B cell (primary cell): ENCODE measurements at regions not wholly inside any gene's neighbourhood (a gene's known extent, or its start where the extent isn't known, plus 50 kb on each side); places are given as distances from the start of the nearest gene placed in this dataset.

Source experiments
- ATAC-seq: fragments of 200-7000 bp; cut with Tn5 transposase; one replicate; pipeline ENCODE4 v1.10.0; 2021; ENCODE audit warnings: low read depth, mild to moderate bottlenecking, moderate number of reproducible peaks, moderate library complexity
- CTCF ChIA-PET: fragments of 350-600 bp; sonication (Branson Sonifier 250); formaldehyde crosslinking; loops from one replicate; lab custom pipeline; 2021; ENCODE audit warnings: antibody characterized with exemption, inconsistent platforms; lab: Charles Lee
- POLR2A ChIA-PET: fragments of 350-600 bp; sonication (Branson Sonifier 250); formaldehyde crosslinking; loops from one replicate; lab custom pipeline; 2021; ENCODE audit warnings: antibody characterized with exemption; lab: Charles Lee
- DNase-seq: peaks from one replicate; pipeline ENCODE4 v3.0.0; 2013
- H2AFZ ChIP-seq: 2 replicates; pipeline ENCODE4 v1.6.1; 2012; ENCODE audit warnings: mild to moderate bottlenecking, low read depth, low read length; ENCODE audit not compliant: insufficient read depth, poor library complexity, severe bottlenecking
- H3K27ac ChIP-seq, 2 donors: 1 replicate in 1 of 2; 2 replicates in 1 of 2; pipeline ENCODE4 v1.5.1; 2012 to 2013; ENCODE audit warnings: low read length in 2 of 2, mild to moderate bottlenecking in 2 of 2, moderate library complexity in 1 of 2
- H3K27me3 ChIP-seq, 4 experiments: fragments of 200-600 bp in 1 of 4; sonication (generic) in 1 of 4; replicated peaks in 1 of 4; 1 replicate in 2 of 4; 2 replicates in 2 of 4; pipeline versions ENCODE4 v1.6.1 to v1.7.0; 2013 to 2016; ENCODE audit warnings: low read length in 3 of 4, mild to moderate bottlenecking in 2 of 4, mixed read lengths in 1 of 4, moderate library complexity in 1 of 4; ENCODE audit not compliant: insufficient read depth in 4 of 4, control insufficient read depth in 3 of 4; ENCODE audit errors: control extremely low read depth in 1 of 4
- H3K36me3 ChIP-seq, 2 experiments: replicated peaks in 1 of 2; 1 replicate in 1 of 2; 2 replicates in 1 of 2; pipeline versions ENCODE4 v1.6.1 to v1.7.1; 2013; ENCODE audit warnings: low read length in 1 of 2; ENCODE audit not compliant: insufficient read depth in 2 of 2, control insufficient read depth in 1 of 2; ENCODE audit errors: control extremely low read depth in 1 of 2, extremely low read depth in 1 of 2
- H3K4me1 ChIP-seq, 2 donors: fragments of 200-600 bp in 1 of 2; sonication (generic) in 1 of 2; 1 replicate in 1 of 2; 2 replicates in 1 of 2; pipeline versions ENCODE4 v1.5.1 to v1.6.1; 2013 to 2017; ENCODE audit warnings: low read length in 2 of 2; ENCODE audit not compliant: control insufficient read depth in 2 of 2, insufficient read depth in 2 of 2
- H3K4me2 ChIP-seq: replicated peaks from 2 replicates; pipeline ENCODE3; 2012; ENCODE audit warnings: mild to moderate bottlenecking, low read depth, low read length; ENCODE audit not compliant: poor library complexity, severe bottlenecking
- H3K4me3 ChIP-seq, 5 experiments: fragments of 200-600 bp in 1 of 5; sonication (generic) in 1 of 5; 1 replicate in 3 of 5; 2 replicates in 2 of 5; pipeline versions ENCODE4 v1.5.1 to v1.7.0; 2011 to 2016; ENCODE audit warnings: low read length in 4 of 5, mild to moderate bottlenecking in 4 of 5, low read depth in 2 of 5, control low read depth in 1 of 5, moderate library complexity in 1 of 5; ENCODE audit not compliant: insufficient read depth in 1 of 5; ENCODE audit errors: control extremely low read depth in 1 of 5, extremely low read depth in 1 of 5
- H3K79me2 ChIP-seq: fragments of 200-600 bp; sonication (generic); one replicate; pipeline ENCODE4 v1.6.0; 2016; ENCODE audit warnings: low read length; ENCODE audit not compliant: control insufficient read depth, insufficient read depth
- H3K9ac ChIP-seq: fragments of 200-600 bp; sonication (generic); 2 replicates; pipeline ENCODE4 v1.6.1; 2017; ENCODE audit warnings: mild to moderate bottlenecking, low read length, moderate library complexity
- H3K9me3 ChIP-seq, 3 donors: one replicate each; pipeline versions ENCODE4 v1.6.1 to v1.7.1; 2013; ENCODE audit warnings: low read length in 2 of 3; ENCODE audit not compliant: control insufficient read depth in 2 of 3, insufficient read depth in 1 of 3; ENCODE audit errors: control extremely low read depth in 1 of 3
- H4K20me1 ChIP-seq: 2 replicates; pipeline ENCODE4 v1.6.0; 2012; ENCODE audit warnings: mild to moderate bottlenecking, low read length; ENCODE audit not compliant: insufficient read depth, control insufficient read depth, poor library complexity, severe bottlenecking
- H3K27ac Mint-ChIP-seq: one replicate; pipeline ENCODE4 v1.8.0; 2021; ENCODE audit warnings: mixed read lengths
- H3K27me3 Mint-ChIP-seq: one replicate; pipeline ENCODE4 v1.8.0; 2021; ENCODE audit warnings: mixed read lengths
- H3K4me1 Mint-ChIP-seq: one replicate; pipeline ENCODE4 v1.8.0; 2021; ENCODE audit warnings: mixed read lengths
- H3K4me3 Mint-ChIP-seq: one replicate; pipeline ENCODE4 v1.8.0; 2021; ENCODE audit warnings: mixed read lengths
- H3K9me3 Mint-ChIP-seq: one replicate; pipeline ENCODE4 v1.8.0; 2022; ENCODE audit warnings: mixed read lengths; ENCODE audit not compliant: insufficient read depth
- EZH2 ChIP-seq: IDR thresholded peaks from 2 replicates; pipeline ENCODE4 v1.6.1; 2012; ENCODE audit warnings: borderline replicate concordance, low read depth, mild to moderate bottlenecking, moderate library complexity, low read length; ENCODE audit not compliant: insufficient read depth, poor library complexity, severe bottlenecking
- WGBS: methylation state at CpG from one replicate; pipeline ENCODE4 v1.1.5; 2013; ENCODE audit warnings: missing lambda C conversion rate; ENCODE audit not compliant: insufficient coverage; 5-methylcytosine and 5-hydroxymethylcytosine counted together
- intact Hi-C: fragments of 100-400 bp; cut with micrococcal nuclease; formaldehyde crosslinking; loops from one replicate; pipeline ENCODE4 v1.10.0; 2022
- TF ChIP-seq, protein P1 (sequence below): fragments of 200-600 bp; IDR thresholded peaks from one replicate; pipeline ENCODE4 v1.8.0; 2022; ENCODE audit warnings: antibody characterized with exemption, mild to moderate bottlenecking

DNA sequence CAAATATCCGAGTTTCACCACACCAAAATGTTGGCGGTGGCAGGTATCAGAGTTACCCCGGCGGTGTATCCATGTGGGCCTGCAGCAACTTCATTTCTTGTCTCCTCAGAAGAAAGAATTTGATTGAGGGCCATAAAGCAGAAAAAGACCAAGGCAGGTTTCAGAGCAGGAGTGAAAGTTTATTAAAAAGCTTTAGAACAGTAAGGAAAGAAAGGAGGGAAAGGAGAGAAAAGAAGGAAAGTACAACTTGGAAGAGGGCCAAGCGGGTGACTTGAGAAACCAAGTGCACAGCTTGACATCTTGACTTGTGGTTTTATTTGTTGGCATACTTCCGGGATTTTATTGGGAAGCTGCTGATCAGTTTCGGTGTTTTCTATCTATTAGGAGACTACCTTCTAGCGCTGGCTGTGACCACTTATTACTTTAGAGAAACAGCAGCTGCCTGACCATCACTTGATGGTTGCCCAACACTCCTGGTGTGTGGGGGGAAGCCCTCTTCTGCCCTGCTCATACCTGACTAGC lies 75.5 kb upstream of the RAB3GAP2 start:
- H3K27ac Mint-ChIP-seq: no peak overlapping the region

DNA sequence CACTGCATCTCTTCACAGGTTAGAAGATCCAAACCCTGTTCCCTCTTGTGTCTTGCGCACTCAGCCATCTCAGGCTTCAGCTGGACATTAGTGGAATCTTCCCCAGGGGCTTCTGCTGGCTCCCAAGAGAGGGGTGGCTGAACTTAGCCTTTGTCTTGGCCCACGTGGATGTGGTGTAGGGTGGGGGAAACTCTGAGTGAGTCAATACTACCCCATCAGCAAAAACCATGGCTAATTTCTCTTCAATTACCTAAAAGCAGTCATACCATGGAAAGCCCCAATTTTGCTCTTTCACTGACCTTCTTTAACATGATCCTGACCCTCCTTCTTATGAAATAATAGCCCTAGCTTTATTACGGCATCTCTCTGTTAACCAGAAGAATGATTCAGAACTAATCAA lies 72.5 kb upstream of the RAB3GAP2 start:
- no peaks in the 10 kb centered on the region for H3K36me3 ChIP-seq
- TF ChIP-seq EZH2: no peak
- TF ChIP-seq, protein P1, sequence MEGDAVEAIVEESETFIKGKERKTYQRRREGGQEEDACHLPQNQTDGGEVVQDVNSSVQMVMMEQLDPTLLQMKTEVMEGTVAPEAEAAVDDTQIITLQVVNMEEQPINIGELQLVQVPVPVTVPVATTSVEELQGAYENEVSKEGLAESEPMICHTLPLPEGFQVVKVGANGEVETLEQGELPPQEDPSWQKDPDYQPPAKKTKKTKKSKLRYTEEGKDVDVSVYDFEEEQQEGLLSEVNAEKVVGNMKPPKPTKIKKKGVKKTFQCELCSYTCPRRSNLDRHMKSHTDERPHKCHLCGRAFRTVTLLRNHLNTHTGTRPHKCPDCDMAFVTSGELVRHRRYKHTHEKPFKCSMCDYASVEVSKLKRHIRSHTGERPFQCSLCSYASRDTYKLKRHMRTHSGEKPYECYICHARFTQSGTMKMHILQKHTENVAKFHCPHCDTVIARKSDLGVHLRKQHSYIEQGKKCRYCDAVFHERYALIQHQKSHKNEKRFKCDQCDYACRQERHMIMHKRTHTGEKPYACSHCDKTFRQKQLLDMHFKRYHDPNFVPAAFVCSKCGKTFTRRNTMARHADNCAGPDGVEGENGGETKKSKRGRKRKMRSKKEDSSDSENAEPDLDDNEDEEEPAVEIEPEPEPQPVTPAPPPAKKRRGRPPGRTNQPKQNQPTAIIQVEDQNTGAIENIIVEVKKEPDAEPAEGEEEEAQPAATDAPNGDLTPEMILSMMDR: no peak
- DNase-seq (no peak), ATAC-seq (no peak)
- H3K27me3 ChIP-seq: peaks cover 0 to 3% (median 0%) of the 10 kb centered on the region in 4 experiments
- no peak overlapping the region for H3K4me2 ChIP-seq
- H3K4me1 ChIP-seq: no peaks in the 10 kb centered on the region
- ChIA-PET POLR2A (no interaction called here), CTCF (no interaction called here)
- no peak overlapping the region for H3K27ac Mint-ChIP-seq
- no peak overlapping the region for H2AFZ ChIP-seq
- intact Hi-C loops: no loop called here
- no peaks in the 10 kb centered on the region for H3K4me1 Mint-ChIP-seq
- no peak overlapping the region for H3K27ac ChIP-seq
- no peaks in the 10 kb centered on the region for H3K9me3 Mint-ChIP-seq
- no peak overlapping the region for H3K4me3 ChIP-seq
- no peak overlapping the region for H3K9ac ChIP-seq
- H4K20me1 ChIP-seq: no peaks in the 10 kb centered on the region
- WGBS: no CpG with 5 or more reads among the region's 3 CpGs
- H3K27me3 Mint-ChIP-seq: no peaks in the 10 kb centered on the region
- H3K4me3 Mint-ChIP-seq: no peak overlapping the region
- H3K79me2 ChIP-seq: no peaks in the 10 kb centered on the region
- H3K9me3 ChIP-seq: no peaks in the 10 kb centered on the region

More for the DNA sequence above, 75.5 kb upstream of the RAB3GAP2 start:
- DNase-seq (no peak), ATAC-seq (no peak)
- H3K27me3 Mint-ChIP-seq: peaks cover 8% of the 10 kb centered on the region
- Histone ChIP-seq H4K20me1 (no peaks in the 10 kb centered on the region), H3K9ac (no peak overlapping the region), H3K27me3 (peaks cover 0 to 3% (median 0%) of the 10 kb centered on the region in 4 experiments), H3K4me3 (no peak overlapping the region), H3K9me3 (no peaks in the 10 kb centered on the region), H3K4me1 (no peaks in the 10 kb centered on the region), H3K79me2 (no peaks in the 10 kb centered on the region), H2AFZ (no peak overlapping the region), H3K4me2 (no peak overlapping the region), H3K27ac (no peak overlapping the region), H3K36me3 (no peaks in the 10 kb centered on the region)
- no peak overlapping the region for H3K4me3 Mint-ChIP-seq
- H3K9me3 Mint-ChIP-seq: no peaks in the 10 kb centered on the region
- no peaks in the 10 kb centered on the region for H3K4me1 Mint-ChIP-seq
- WGBS: 91% methylated on average over 4 of the region's 8 CpGs
- CTCF ChIA-PET: no interaction called here
- TF ChIP-seq EZH2: no peak
- TF ChIP-seq, protein P1: no peak
- intact Hi-C loops: no loop called here
- POLR2A ChIA-PET: no interaction called here
